Right ventricle myocardium inferior (tissue), 1 donor: ENCODE measurements at regions not wholly inside any gene's neighbourhood (a gene's known extent, or its start where the extent isn't known, plus 50 kb on each side); places are given as distances from the start of the nearest gene placed in this dataset.
"Not testable (repeated sequence)": the region's sequence is repeated elsewhere in the genome, so short reads cannot be mapped to it uniquely, and the experiment has no call there.

Experiments used
- ATAC-seq: fragments of 200-7000 bp; cut with Tn5 transposase; one replicate; pipeline ENCODE4 v1.9.1; 2020; ENCODE audit warnings: mild to moderate bottlenecking, moderate library complexity
- DNase-seq: peaks from one replicate; pipeline ENCODE4 v3.0.0; 2021; ENCODE audit errors: missing footprints
- intact Hi-C: fragments of 100-400 bp; cut with DNase I; formaldehyde crosslinking; loops from one replicate; pipeline ENCODE4 v1.11.0; 2022
- donor health status: DM: no; HTN: yes; CAD: no; lungs with severe emphysema.

- intact Hi-C loops, result no loop called here
Measured at GRCh38 chr13:90246005-90246404, 1101.5 kb upstream of the MIR17HG start.

GRCh38 chr13:90246687-90247345, 1100.7 kb upstream of the MIR17HG start:
- intact Hi-C loops, result no loop called here
- ATAC-seq (no peak), DNase-seq (no peak)

More at GRCh38 chr13:90246005-90246404, 1101.5 kb upstream of the MIR17HG start:
- ATAC-seq, result no peak
- DNase-seq, result no peak

DNA sequence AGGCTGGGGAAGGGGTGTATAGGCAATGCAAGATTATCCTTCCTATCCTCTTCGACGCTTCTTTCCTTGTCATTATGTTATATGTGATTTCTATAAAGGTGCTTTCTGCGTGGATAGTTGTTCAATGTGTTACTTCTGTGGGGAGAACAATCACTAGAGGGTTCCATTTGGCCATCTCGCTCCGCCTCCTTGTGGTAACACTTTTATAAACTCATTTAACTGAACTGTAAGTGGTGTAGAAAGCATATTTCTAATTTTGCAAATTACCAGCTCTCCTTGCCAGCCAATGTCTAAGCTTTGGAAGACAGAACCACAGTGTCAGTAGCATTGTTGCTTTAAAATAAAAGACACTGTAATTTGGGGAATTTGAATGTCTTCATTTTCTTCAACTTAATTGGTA, 1093.7 kb upstream of the MIR17HG start:
- no peak for DNase-seq
- intact Hi-C loops, result no loop called here
- no peak for ATAC-seq

GRCh38 chr13:90254437-90254836, 1093.0 kb upstream of the MIR17HG start:
- ATAC-seq (no peak), DNase-seq (no peak)
- intact Hi-C loops, result no loop called here

- intact Hi-C loops, result no loop called here
- ATAC-seq, result no peak
- DNase-seq, result no peak
Measured at GRCh38 chr13:90256746-90257145, 1090.7 kb upstream of the MIR17HG start.

DNA sequence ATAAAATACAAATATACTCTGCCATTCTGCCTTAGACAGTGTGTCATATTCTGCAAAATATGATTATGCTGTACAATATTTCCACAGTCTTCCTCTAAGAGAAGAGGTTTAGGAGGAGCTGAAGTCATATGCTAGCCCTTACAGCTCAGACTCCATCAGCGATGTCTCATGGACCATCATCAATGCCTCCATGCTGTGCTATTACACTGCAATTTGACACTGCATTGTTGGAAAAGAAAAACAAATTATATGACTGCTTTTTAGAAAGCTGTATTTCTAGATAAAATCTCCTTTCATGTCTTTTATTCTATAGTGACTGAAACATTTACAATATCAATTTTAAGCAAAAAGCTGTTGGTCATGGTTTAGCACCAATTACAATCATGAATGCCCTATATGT, 1089.4 kb upstream of the MIR17HG start:
- ATAC-seq (no peak), DNase-seq (no peak)
- intact Hi-C loops, result no loop called here

- DNase-seq, result no peak
- ATAC-seq, result no peak
- intact Hi-C loops, result no loop called here
Measured at GRCh38 chr13:90261343-90261742, 1086.1 kb upstream of the MIR17HG start.

DNA sequence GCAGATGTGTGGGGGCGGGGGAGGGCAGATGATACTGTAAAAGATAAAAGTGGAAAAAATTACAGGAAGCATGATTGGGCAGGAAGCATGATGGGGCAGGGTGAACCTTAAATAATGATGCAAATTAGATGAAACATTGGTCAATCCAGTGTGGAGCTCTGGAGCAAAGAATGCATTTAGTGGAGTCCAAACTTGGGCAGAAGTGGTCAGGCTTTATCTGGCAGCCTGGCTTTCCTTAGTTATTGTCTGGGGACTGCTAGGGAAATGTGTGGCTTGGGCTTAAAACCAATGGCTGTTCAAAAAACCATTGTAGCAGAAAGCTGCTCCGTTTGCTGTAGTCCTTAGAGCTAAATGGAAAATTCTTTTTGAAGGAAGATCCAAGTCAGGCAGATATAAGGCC, 1077.3 kb upstream of the MIR17HG start:
- no peak for DNase-seq
- intact Hi-C loops, result no loop called here

DNA sequence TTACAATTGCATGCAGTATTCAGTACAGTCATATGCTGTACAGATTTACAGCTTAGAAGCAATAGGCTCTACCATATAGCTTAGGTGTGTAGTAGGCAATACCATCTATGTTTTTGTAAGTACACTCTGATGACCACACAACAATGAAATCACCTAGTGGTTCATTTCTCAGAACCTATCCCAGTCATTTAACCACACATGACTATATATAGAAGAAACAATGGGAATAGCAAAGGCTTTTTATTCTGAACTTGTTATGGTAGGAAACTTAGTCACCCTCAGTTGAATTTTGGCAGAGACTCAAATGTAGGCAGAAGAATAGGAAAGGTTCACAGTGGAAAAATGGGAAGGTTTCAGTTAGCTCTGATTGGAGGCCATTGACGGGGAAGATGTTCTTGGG, 1075.1 kb upstream of the MIR17HG start:
- no peak for ATAC-seq
- DNase-seq, result no peak

More for the DNA sequence above, 1077.3 kb upstream of the MIR17HG start:
- no peak for ATAC-seq

GRCh38 chr13:90276216-90276615, 1071.3 kb upstream of the MIR17HG start:
- DNase-seq (no peak), ATAC-seq (peak; percentile 69)
- intact Hi-C loops, result loop anchor here (2.0 kb wide), 1 partner anchor 75 kb away; no protein-coding TSS in a partner anchor

More for the DNA sequence above, 1075.1 kb upstream of the MIR17HG start:
- intact Hi-C loops, result no loop called here

DNA sequence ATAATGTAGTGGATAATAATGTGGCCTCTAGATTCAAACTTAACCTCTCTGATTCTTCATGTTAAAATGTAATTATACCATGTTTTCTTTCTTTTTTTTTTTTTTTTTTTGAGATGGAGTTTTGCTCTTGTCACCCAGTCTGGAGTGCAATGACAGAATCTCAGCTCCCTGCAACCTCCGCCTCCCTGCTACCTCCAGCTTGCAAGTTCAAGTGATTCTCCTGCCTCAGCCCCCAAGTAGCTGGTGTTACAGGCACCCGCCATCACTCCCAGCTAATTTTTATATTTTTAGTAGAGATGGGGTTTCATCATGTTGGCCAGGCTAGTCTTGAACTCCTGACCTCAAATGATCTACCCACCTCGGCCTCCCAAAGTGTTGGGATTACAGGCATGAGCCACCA, 1069.3 kb upstream of the MIR17HG start:
- DNase-seq, ATAC-seq, intact Hi-C loops: not testable (repeated sequence)

DNA sequence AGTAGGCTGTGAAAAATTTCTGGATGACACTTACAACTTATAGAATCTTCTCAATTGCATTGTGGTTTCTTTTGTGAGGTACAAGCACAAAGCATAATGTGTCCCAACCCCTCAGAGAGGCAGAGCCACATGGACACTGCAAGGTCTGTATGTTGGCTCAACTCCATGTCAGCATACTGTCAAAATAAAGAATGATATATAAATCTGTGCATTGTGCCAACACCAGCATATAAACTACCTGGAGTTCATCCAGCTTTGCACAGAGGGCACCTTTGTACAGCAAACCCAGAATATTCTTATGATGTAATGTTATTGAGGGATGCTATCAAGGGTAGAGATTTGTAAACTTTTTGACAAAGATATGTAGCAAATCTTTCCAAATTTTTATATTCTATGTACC, 1065.8 kb upstream of the MIR17HG start:
- ATAC-seq, result no peak
- intact Hi-C loops, result no loop called here
- DNase-seq, result no peak

DNA sequence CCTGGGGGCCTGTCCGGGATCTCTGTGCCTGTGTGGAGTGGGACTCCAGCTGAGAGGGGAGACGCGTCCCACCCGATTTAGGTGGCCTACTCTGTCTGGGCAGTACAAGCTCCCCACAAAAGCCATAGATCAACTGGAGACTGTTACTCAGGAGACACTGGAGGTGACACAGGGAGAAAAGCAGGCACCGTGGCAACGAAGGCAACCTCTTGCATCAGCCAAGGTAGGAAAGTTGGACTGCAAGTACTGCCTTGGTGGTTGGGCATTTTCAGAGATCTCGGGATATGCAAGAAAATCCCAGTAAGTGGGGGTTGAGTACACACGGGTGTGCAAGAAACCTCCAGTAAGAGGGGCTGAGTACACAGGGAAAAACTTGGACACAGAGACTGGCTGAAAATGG, 1060.0 kb upstream of the MIR17HG start:
- intact Hi-C loops, result no loop called here
- no peak for ATAC-seq
- DNase-seq, result no peak

DNA sequence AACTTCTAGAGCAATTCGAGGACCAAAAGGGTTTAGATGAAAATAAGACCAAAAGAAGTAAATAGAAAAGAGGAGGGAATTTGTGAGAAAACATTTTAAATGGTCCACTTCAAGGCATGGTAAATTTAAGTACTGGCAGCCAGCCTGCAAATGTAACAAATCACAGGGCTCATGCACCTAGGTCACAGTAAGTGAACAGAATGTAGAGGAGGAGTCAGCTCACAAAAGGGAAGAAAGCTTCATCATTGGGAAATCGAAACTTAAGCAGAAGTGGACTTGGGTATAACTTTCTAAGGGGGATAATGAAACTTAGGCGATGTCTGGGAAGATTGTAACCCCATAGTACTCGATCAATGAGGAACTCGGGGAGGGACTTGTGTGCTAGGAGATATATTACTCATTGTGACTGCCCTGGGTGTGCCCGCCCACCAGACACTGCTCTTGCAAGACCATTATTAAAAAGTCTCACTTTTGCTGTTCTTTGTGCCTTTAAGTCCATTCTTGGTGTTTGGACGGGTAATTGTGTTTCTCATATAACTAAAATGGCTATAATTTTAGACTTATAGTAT, 1053.6 kb upstream of the MIR17HG start:
- intact Hi-C loops, result no loop called here
- DNase-seq (no peak), ATAC-seq (no peak)

DNA sequence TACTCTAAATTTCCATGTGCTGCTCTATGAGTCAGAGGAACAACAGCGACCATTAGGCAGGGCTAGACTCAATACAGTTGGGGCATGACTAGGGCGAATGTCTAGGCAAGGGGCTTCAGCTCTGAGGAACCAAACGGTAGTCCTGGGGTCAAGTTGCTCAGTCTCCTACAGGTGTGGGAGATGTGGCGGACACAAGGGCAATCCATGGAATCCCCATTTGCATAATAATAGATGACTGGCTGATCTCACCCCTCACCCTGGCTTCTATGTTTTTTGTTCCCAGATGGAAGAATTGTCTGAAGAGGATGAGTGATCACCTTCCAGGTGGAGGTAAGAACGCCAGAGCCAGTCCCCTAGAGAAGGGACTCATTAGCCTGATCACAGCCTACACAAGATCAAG, 1048.2 kb upstream of the MIR17HG start:
- ATAC-seq (no peak), DNase-seq (no peak)
- intact Hi-C loops, result no loop called here

DNA sequence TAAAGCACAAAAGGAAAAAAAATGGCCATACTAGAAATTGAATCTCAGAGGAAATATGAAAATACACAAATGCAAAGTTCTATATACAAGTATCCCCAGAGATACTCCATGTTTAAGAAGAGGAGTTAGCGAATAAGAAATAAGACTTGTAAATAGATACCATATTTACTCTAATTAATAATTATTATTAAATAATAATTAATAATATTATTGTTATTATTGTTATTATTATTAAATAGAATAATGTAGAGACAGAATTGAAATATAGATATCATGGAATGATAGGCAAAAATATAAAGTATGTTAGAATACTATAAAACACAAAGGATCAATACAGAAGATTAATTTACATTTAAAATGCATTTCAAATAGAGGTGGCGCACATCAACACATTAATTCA, 1047.5 kb upstream of the MIR17HG start:
- ATAC-seq, result no peak
- intact Hi-C loops, result no loop called here

GRCh38 chr13:90302107-90302506, 1045.4 kb upstream of the MIR17HG start:
- DNase-seq, result no peak
- no peak for ATAC-seq
- intact Hi-C loops, result no loop called here

More for the DNA sequence above, 1047.5 kb upstream of the MIR17HG start:
- no peak for DNase-seq

- intact Hi-C loops, result no loop called here
- ATAC-seq (no peak), DNase-seq (no peak)
Measured at GRCh38 chr13:90305796-90306195, 1041.7 kb upstream of the MIR17HG start.

GRCh38 chr13:90307136-90307535, 1040.4 kb upstream of the MIR17HG start:
- intact Hi-C loops, result no loop called here
- DNase-seq (no peak), ATAC-seq (no peak)

- ATAC-seq (no peak), DNase-seq (no peak)
- intact Hi-C loops, result no loop called here
Measured at GRCh38 chr13:90308249-90308648, 1039.2 kb upstream of the MIR17HG start.

- intact Hi-C loops, result no loop called here
- DNase-seq (no peak), ATAC-seq (no peak)
Measured at GRCh38 chr13:90311929-90312328, 1035.6 kb upstream of the MIR17HG start.
